Small intestine (tissue), 7 donors: ENCODE measurements at regions not wholly inside any gene's neighbourhood (a gene's known extent, or its start where the extent isn't known, plus 50 kb on each side); places are given as distances from the start of the nearest gene placed in this dataset.
A peak's percentile ranks its signal among the peaks of the same experiment; 100 is the strongest.

Experiments
- DNase-seq, 2 donors: peaks; one replicate each; pipeline versions ENCODE4 v3.0.0 to v3.0.0-alpha.2; 2013
- FAIRE-seq: peaks from 2 replicates; lab custom pipeline; 2012; peaks lifted over from hg19 to GRCh38; lab: Jason Lieb, UNC
- H3K27ac ChIP-seq, 3 donors: one replicate each; pipeline ENCODE4 v1.5.1; 2013; ENCODE audit warnings: low read length in 2 of 3, mild to moderate bottlenecking in 2 of 3, control low read depth in 1 of 3, inconsistent platforms in 1 of 3, low read depth in 1 of 3, moderate library complexity in 1 of 3
- H3K27me3 ChIP-seq, 3 donors: one replicate each; pipeline ENCODE4 v1.6.1; 2013; ENCODE audit warnings: low read length in 3 of 3, inconsistent platforms in 1 of 3; ENCODE audit not compliant: control insufficient read depth in 3 of 3, insufficient read depth in 3 of 3
- H3K36me3 ChIP-seq, 3 donors: one replicate each; pipeline ENCODE4 v1.6.1; 2013; ENCODE audit warnings: low read length in 3 of 3, inconsistent platforms in 1 of 3, low read depth in 1 of 3, mild to moderate bottlenecking in 1 of 3, moderate library complexity in 1 of 3; ENCODE audit not compliant: control insufficient read depth in 3 of 3, insufficient read depth in 2 of 3
- H3K4me1 ChIP-seq, 3 donors: one replicate each; pipeline ENCODE4 v1.6.1; 2013; ENCODE audit warnings: low read length in 2 of 3, inconsistent platforms in 1 of 3, low read depth in 1 of 3, mild to moderate bottlenecking in 1 of 3, moderate library complexity in 1 of 3; ENCODE audit not compliant: control insufficient read depth in 3 of 3, insufficient read depth in 2 of 3
- H3K4me3 ChIP-seq, 3 donors: one replicate each; pipeline ENCODE4 v1.5.1; 2013; ENCODE audit warnings: low read length in 3 of 3, control low read depth in 1 of 3, inconsistent platforms in 1 of 3, low read depth in 1 of 3, mild to moderate bottlenecking in 1 of 3, moderate library complexity in 1 of 3
- H3K9me3 ChIP-seq, 2 donors: one replicate each; pipeline ENCODE4 v1.6.1; 2013; ENCODE audit warnings: low read depth in 1 of 2, low read length in 1 of 2; ENCODE audit not compliant: control insufficient read depth in 2 of 2, insufficient read depth in 1 of 2
- WGBS, 3 donors: extraction: QIAGEN DNeasy Blood & Tissue Kit; methylation state at CpG; one replicate each; pipeline ENCODE4 v1.1.7; 2013; 5-methylcytosine and 5-hydroxymethylcytosine counted together
- donor health status: healthy with polysubstance abuse.
- donor health status: control.
- donor health status: control.
- donor health status: Bipolar disorder and iron deficiency.
- donor health status: healthy.

GRCh38 chr1:185453496-185454192, 136.6 kb upstream of the IVNS1ABP start:
- Histone ChIP-seq H3K4me3 (no peak overlapping the region), H3K9me3 (no peaks in the 10 kb centered on the region), H3K4me1 (peaks cover 0 to 19% (median 0%) of the 10 kb centered on the region in 3 donors), H3K27ac (no peak overlapping the region), H3K27me3 (no peaks in the 10 kb centered on the region), H3K36me3 (no peaks in the 10 kb centered on the region)
- FAIRE-seq = no peak
- 85 to 94% (median 89%) methylated on average over 7 of the region's 7 CpGs for WGBS, 3 donors
- DNase-seq = no peak

- Histone ChIP-seq H3K36me3 (no peaks in the 10 kb centered on the region), H3K27ac (peak overlapping the region in 1 of 3 donors; percentile 61), H3K9me3 (no peaks in the 10 kb centered on the region), H3K4me1 (peaks cover 0 to 17% (median 0%) of the 10 kb centered on the region in 3 donors), H3K4me3 (no peak overlapping the region), H3K27me3 (no peaks in the 10 kb centered on the region)
- FAIRE-seq = no peak
- 82 to 92% (median 83%) methylated on average over 5 of the region's 5 CpGs for WGBS, 3 donors
- no peak for DNase-seq
Observed at GRCh38 chr1:185450917-185451316, 133.9 kb upstream of the IVNS1ABP start.

GRCh38 chr1:185450060-185450788, 133.2 kb upstream of the IVNS1ABP start:
- WGBS, 3 donors = 51 to 75% (median 61%) methylated on average over 3 of the region's 3 CpGs
- FAIRE-seq = no peak
- Histone ChIP-seq H3K36me3 (no peaks in the 10 kb centered on the region), H3K4me1 (peaks cover 0 to 17% (median 0%) of the 10 kb centered on the region in 3 donors), H3K27me3 (no peaks in the 10 kb centered on the region), H3K4me3 (no peak overlapping the region), H3K27ac (peak overlapping the region; percentile 41 to 61 (median 61)), H3K9me3 (no peaks in the 10 kb centered on the region)
- peak; percentile 62 to 75 for DNase-seq

- Histone ChIP-seq H3K9me3 (no peaks in the 10 kb centered on the region), H3K4me1 (peaks cover 0 to 17% (median 0%) of the 10 kb centered on the region in 3 donors), H3K27ac (peak overlapping the region; percentile 41 to 61 (median 61)), H3K36me3 (no peaks in the 10 kb centered on the region), H3K4me3 (no peak overlapping the region), H3K27me3 (no peaks in the 10 kb centered on the region)
- WGBS, 3 donors = 39 to 71% (median 49%) methylated on average over 3 of the region's 3 CpGs
- DNase-seq = peak in 1 of 2 donors; percentile 80
- FAIRE-seq = no peak
Observed at GRCh38 chr1:185449378-185450059, 132.5 kb upstream of the IVNS1ABP start.

- Histone ChIP-seq H3K27ac (peak overlapping the region in 1 of 3 donors; percentile 38), H3K4me1 (peaks cover 0 to 17% (median 0%) of the 10 kb centered on the region in 3 donors), H3K27me3 (no peaks in the 10 kb centered on the region), H3K9me3 (no peaks in the 10 kb centered on the region), H3K36me3 (no peaks in the 10 kb centered on the region), H3K4me3 (no peak overlapping the region)
- WGBS, 3 donors = 50 to 70% (median 65%) methylated on average over 3 of the region's 3 CpGs
- FAIRE-seq (no peak), DNase-seq (peak in 1 of 2 donors; percentile 57)
Observed at GRCh38 chr1:185448591-185449186, 131.6 kb upstream of the IVNS1ABP start.

- H3K4me1 ChIP-seq = peaks cover 0 to 29% (median 0%) of the 10 kb centered on the region in 3 donors
- H3K36me3 ChIP-seq = no peaks in the 10 kb centered on the region
- H3K27ac ChIP-seq = no peak overlapping the region
- H3K4me3 ChIP-seq = no peak overlapping the region
- FAIRE-seq (no peak), DNase-seq (no peak)
- H3K27me3 ChIP-seq = no peaks in the 10 kb centered on the region
- no peaks in the 10 kb centered on the region for H3K9me3 ChIP-seq
Observed at GRCh38 chr1:185446131-185446530, 129.1 kb upstream of the IVNS1ABP start.

- Histone ChIP-seq H3K4me3 (no peak overlapping the region), H3K36me3 (no peaks in the 10 kb centered on the region), H3K27ac (no peak overlapping the region), H3K9me3 (no peaks in the 10 kb centered on the region), H3K27me3 (no peaks in the 10 kb centered on the region), H3K4me1 (peaks cover 0 to 26% (median 0%) of the 10 kb centered on the region in 3 donors)
- FAIRE-seq = no peak
- WGBS, 3 donors = 90 to 95% (median 91%) methylated on average over 2 of the region's 2 CpGs
- no peak for DNase-seq
Observed at GRCh38 chr1:185445594-185445993, 128.6 kb upstream of the IVNS1ABP start.

- H3K27me3 ChIP-seq = no peaks in the 10 kb centered on the region
- no peak overlapping the region for H3K4me3 ChIP-seq
- no peak for DNase-seq
- no peaks in the 10 kb centered on the region for H3K36me3 ChIP-seq
- WGBS, 3 donors = 88 to 97% (median 95%) methylated on average over 8 of the region's 8 CpGs
- H3K27ac ChIP-seq = no peak overlapping the region
- no peaks in the 10 kb centered on the region for H3K9me3 ChIP-seq
- no peak for FAIRE-seq
- peaks cover 0 to 24% (median 3%) of the 10 kb centered on the region in 3 donors for H3K4me1 ChIP-seq
Observed at GRCh38 chr1:185444676-185445075, 127.6 kb upstream of the IVNS1ABP start.
